AG04450 (cell line): ENCODE measurements at regions not wholly inside any gene's neighbourhood (a gene's known extent, or its start where the extent isn't known, plus 50 kb on each side); places are given as distances from the start of the nearest gene placed in this dataset.

Experiments
- CTCF ChIA-PET: fragments of 300-600, 350-600 bp; formaldehyde crosslinking; extraction: SDS; loops from one replicate; lab custom pipeline; 2022; ENCODE audit warnings: antibody characterized with exemption, inconsistent platforms; lab: Charles Lee
- POLR2A ChIA-PET: fragments of 350-600 bp; formaldehyde crosslinking; extraction: SDS; loops from one replicate; lab custom pipeline; 2021; ENCODE audit warnings: antibody characterized with exemption, inconsistent platforms; lab: Yijun Ruan, JAX
- DNase-seq: peaks from one replicate; pipeline ENCODE4 v3.0.0-alpha.2; 2011; ENCODE audit warnings: low read depth, low spot score
- H3K27ac ChIP-seq: one replicate; pipeline ENCODE4 v1.5.1; 2012; ENCODE audit warnings: low read depth, low read length, control low read depth
- H3K27me3 ChIP-seq: one replicate; pipeline ENCODE4 v1.6.0; 2012; ENCODE audit warnings: low read length; ENCODE audit not compliant: control insufficient read depth, insufficient read depth
- H3K4me3 ChIP-seq: 2 replicates; pipeline ENCODE4 v1.5.1; 2011; ENCODE audit warnings: mild to moderate bottlenecking, low read depth, low read length, control low read depth
- H3K9me3 ChIP-seq: 2 replicates; pipeline ENCODE4 v1.5.1; 2012; ENCODE audit warnings: low read length; ENCODE audit not compliant: control insufficient read depth, insufficient read depth
- CTCF ChIP-seq: IDR thresholded peaks from 2 replicates; pipeline ENCODE4 v1.5.1; 2011; ENCODE audit warnings: low read depth, low read length, control low read depth, inconsistent platforms

DNA sequence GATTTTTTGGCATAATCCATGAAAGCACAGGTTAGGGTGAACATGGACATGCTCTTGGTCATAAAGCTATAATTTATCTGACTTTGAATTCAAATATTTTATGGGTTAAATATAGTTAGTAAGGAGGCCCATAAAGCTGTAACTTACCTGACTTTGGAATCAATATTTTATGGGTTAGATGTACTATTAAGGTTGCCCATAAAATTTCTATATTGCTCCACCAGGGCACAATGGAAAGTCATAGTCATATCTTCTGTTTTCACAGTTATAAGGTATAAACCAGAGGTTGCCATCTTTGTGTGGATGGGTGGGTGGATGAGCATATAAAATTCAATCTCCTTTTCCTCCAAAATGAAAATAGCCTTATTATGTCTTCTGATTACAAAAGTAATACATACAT, 120.5 kb upstream of the ADAMTSL1 start:
- Histone ChIP-seq H3K4me3 (no peak overlapping the region), H3K27me3 (no peaks in the 10 kb centered on the region), H3K27ac (no peak overlapping the region), H3K9me3 (no peaks in the 10 kb centered on the region)
- no peak for TF ChIP-seq CTCF
- no peak for DNase-seq
- CTCF ChIA-PET = no interaction called here
- POLR2A ChIA-PET = no interaction called here

- no peak for DNase-seq
- TF ChIP-seq CTCF = no peak
- H3K9me3 ChIP-seq = no peaks in the 10 kb centered on the region
- ChIA-PET POLR2A (no interaction called here), CTCF (interaction anchor here (0.6 to 2.0 kb wide), 3 partner anchors 79 to 103 kb away, joined by 3 to 7 read pairs (median 4); no protein-coding TSS in a partner anchor)
- H3K4me3 ChIP-seq = no peak overlapping the region
- H3K27ac ChIP-seq = no peak overlapping the region
- H3K27me3 ChIP-seq = no peaks in the 10 kb centered on the region
These were observed 116.6 kb upstream of the ADAMTSL1 start for GRCh38 chr9:18357321-18357720.

- no peak overlapping the region for H3K4me3 ChIP-seq
- TF ChIP-seq CTCF = no peak
- no peak for DNase-seq
- CTCF ChIA-PET = no interaction called here
- H3K27me3 ChIP-seq = no peaks in the 10 kb centered on the region
- POLR2A ChIA-PET = no interaction called here
- H3K9me3 ChIP-seq = no peaks in the 10 kb centered on the region
- H3K27ac ChIP-seq = no peak overlapping the region
These were observed 115.6 kb upstream of the ADAMTSL1 start for GRCh38 chr9:18358325-18358724.

- CTCF ChIA-PET = interaction anchor here (1.9 kb wide), 1 partner anchor 84 kb away, joined by 6 read pairs; no protein-coding TSS in a partner anchor
- Histone ChIP-seq H3K27me3 (no peaks in the 10 kb centered on the region), H3K4me3 (no peak overlapping the region), H3K9me3 (no peaks in the 10 kb centered on the region), H3K27ac (no peak overlapping the region)
- TF ChIP-seq CTCF = no peak
- POLR2A ChIA-PET = no interaction called here
- DNase-seq = no peak
These were observed 114.6 kb upstream of the ADAMTSL1 start for GRCh38 chr9:18359335-18359734.

- DNase-seq = no peak
- TF ChIP-seq CTCF = no peak
- CTCF ChIA-PET = interaction anchor here (1.9 kb wide), 1 partner anchor 83 kb away, joined by 6 read pairs; no protein-coding TSS in a partner anchor
These were observed 113.9 kb upstream of the ADAMTSL1 start for GRCh38 chr9:18360005-18360404.

More at GRCh38 chr9:18360005-18360404, 113.9 kb upstream of the ADAMTSL1 start:
- POLR2A ChIA-PET = no interaction called here
- Histone ChIP-seq H3K4me3 (no peak overlapping the region), H3K9me3 (no peaks in the 10 kb centered on the region), H3K27ac (no peak overlapping the region), H3K27me3 (no peaks in the 10 kb centered on the region)
